ENCODE measurements at regions not wholly inside any gene's neighbourhood (a gene's known extent, or its start where the extent isn't known, plus 50 kb on each side); places are given as distances from the start of the nearest gene placed in this dataset.

- no peak overlapping the region for H2AFZ ChIP-seq (ENCODE audit: low read length)
- no peaks in the 10 kb centered on the region for H3F3A ChIP-seq (ENCODE audit: low read length, unreplicated experiment)
- no peak overlapping the region for H3K9ac ChIP-seq (ENCODE audit: low read length)
- DNase-seq (no peak), ATAC-seq (no peak)
- H3K4me1 ChIP-seq (ENCODE audit: insufficient read depth, low read length): no peaks in the 10 kb centered on the region
- TF ChIP-seq, protein P1, sequence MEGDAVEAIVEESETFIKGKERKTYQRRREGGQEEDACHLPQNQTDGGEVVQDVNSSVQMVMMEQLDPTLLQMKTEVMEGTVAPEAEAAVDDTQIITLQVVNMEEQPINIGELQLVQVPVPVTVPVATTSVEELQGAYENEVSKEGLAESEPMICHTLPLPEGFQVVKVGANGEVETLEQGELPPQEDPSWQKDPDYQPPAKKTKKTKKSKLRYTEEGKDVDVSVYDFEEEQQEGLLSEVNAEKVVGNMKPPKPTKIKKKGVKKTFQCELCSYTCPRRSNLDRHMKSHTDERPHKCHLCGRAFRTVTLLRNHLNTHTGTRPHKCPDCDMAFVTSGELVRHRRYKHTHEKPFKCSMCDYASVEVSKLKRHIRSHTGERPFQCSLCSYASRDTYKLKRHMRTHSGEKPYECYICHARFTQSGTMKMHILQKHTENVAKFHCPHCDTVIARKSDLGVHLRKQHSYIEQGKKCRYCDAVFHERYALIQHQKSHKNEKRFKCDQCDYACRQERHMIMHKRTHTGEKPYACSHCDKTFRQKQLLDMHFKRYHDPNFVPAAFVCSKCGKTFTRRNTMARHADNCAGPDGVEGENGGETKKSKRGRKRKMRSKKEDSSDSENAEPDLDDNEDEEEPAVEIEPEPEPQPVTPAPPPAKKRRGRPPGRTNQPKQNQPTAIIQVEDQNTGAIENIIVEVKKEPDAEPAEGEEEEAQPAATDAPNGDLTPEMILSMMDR (conservative IDR thresholded peaks at IDR 0.05; ENCODE audit: low read depth, low read length): no peak
- no peak for TF ChIP-seq EZH2 (IDR thresholded peaks at IDR 0.05; ENCODE audit: low read length, unreplicated experiment)
- no peak for TF ChIP-seq EZH2phosphoT487 (IDR thresholded peaks at IDR 0.05; ENCODE audit: borderline replicate concordance, low read length)
- no peaks in the 10 kb centered on the region for H3K9me3 ChIP-seq (ENCODE audit: low read length)
- BruUV-seq (replicated peaks): no TSS peak
- H3K4me3 ChIP-seq (ENCODE audit: low read length): no peak overlapping the region
- no peaks in the 10 kb centered on the region for H3K27me3 ChIP-seq (ENCODE audit: low read length)
- H3K79me2 ChIP-seq (ENCODE audit: low read length): no peaks in the 10 kb centered on the region
- no peak overlapping the region for H3K4me2 ChIP-seq (ENCODE audit: low read length)
- H3K9me2 ChIP-seq (replicated peaks; ENCODE audit: low read length): no peaks in the 10 kb centered on the region
- H4K20me1 ChIP-seq (ENCODE audit: low read length): no peaks in the 10 kb centered on the region
- H3K36me3 ChIP-seq (ENCODE audit: low read depth, low read length): no peaks in the 10 kb centered on the region
- intact Hi-C loops (cut with micrococcal nuclease): no loop called here
- no peak overlapping the region for H3K27ac ChIP-seq (ENCODE audit: low read length)
- ChIA-PET CTCF (no interaction called here), POLR2A (ENCODE audit: unreplicated experiment) (no interaction called here)
These were observed 280.8 kb downstream of the ATXN7L3B start for GRCh38 chr12:74818412-74818811.

- no peaks in the 10 kb centered on the region for H3K36me3 ChIP-seq (ENCODE audit: low read depth, low read length)
- H4K20me1 ChIP-seq (ENCODE audit: low read length): no peaks in the 10 kb centered on the region
- no peak overlapping the region for H3K4me2 ChIP-seq (ENCODE audit: low read length)
- no peaks in the 10 kb centered on the region for H3K4me1 ChIP-seq (ENCODE audit: insufficient read depth, low read length)
- intact Hi-C loops (cut with micrococcal nuclease): no loop called here
- POLR2A ChIA-PET (ENCODE audit: unreplicated experiment): no interaction called here
- CTCF ChIA-PET: interaction anchor here (0.7 kb wide), 1 partner anchor 132 kb away, joined by 3 read pairs; no protein-coding TSS in a partner anchor
- H3K9me3 ChIP-seq (ENCODE audit: low read length): no peaks in the 10 kb centered on the region
- BruUV-seq (replicated peaks): no TSS peak
- no peaks in the 10 kb centered on the region for H3F3A ChIP-seq (ENCODE audit: low read length, unreplicated experiment)
- ATAC-seq (no peak), DNase-seq (no peak)
- no peaks in the 10 kb centered on the region for H3K79me2 ChIP-seq (ENCODE audit: low read length)
- H3K9ac ChIP-seq (ENCODE audit: low read length): no peak overlapping the region
- H3K4me3 ChIP-seq (ENCODE audit: low read length): no peak overlapping the region
- no peaks in the 10 kb centered on the region for H3K9me2 ChIP-seq (replicated peaks; ENCODE audit: low read length)
- no peaks in the 10 kb centered on the region for H3K27me3 ChIP-seq (ENCODE audit: low read length)
- TF ChIP-seq EZH2phosphoT487 (IDR thresholded peaks at IDR 0.05; ENCODE audit: borderline replicate concordance, low read length) (no peak), EZH2 (IDR thresholded peaks at IDR 0.05; ENCODE audit: low read length, unreplicated experiment) (no peak)
- TF ChIP-seq, protein P1 (conservative IDR thresholded peaks at IDR 0.05; ENCODE audit: low read depth, low read length): no peak
- H2AFZ ChIP-seq (ENCODE audit: low read length): no peak overlapping the region
- no peak overlapping the region for H3K27ac ChIP-seq (ENCODE audit: low read length)
These were observed 282.7 kb downstream of the ATXN7L3B start for GRCh38 chr12:74820324-74820723.

- POLR2A ChIA-PET (ENCODE audit: unreplicated experiment): no interaction called here
- Histone ChIP-seq H3K79me2 (ENCODE audit: low read length) (no peaks in the 10 kb centered on the region), H3K9me2 (replicated peaks; ENCODE audit: low read length) (no peaks in the 10 kb centered on the region), H3K36me3 (ENCODE audit: low read depth, low read length) (no peaks in the 10 kb centered on the region), H3K4me2 (ENCODE audit: low read length) (no peak overlapping the region), H3K27me3 (ENCODE audit: low read length) (no peaks in the 10 kb centered on the region), H3K9me3 (ENCODE audit: low read length) (no peaks in the 10 kb centered on the region), H4K20me1 (ENCODE audit: low read length) (no peaks in the 10 kb centered on the region), H3F3A (ENCODE audit: low read length, unreplicated experiment) (no peaks in the 10 kb centered on the region), H3K9ac (ENCODE audit: low read length) (no peak overlapping the region), H2AFZ (ENCODE audit: low read length) (no peak overlapping the region), H3K27ac (ENCODE audit: low read length) (no peak overlapping the region), H3K4me3 (ENCODE audit: low read length) (no peak overlapping the region), H3K4me1 (ENCODE audit: insufficient read depth, low read length) (no peaks in the 10 kb centered on the region)
- TF ChIP-seq EZH2phosphoT487 (IDR thresholded peaks at IDR 0.05; ENCODE audit: borderline replicate concordance, low read length): no peak
- TF ChIP-seq, protein P1 (conservative IDR thresholded peaks at IDR 0.05; ENCODE audit: low read depth, low read length): no peak
- no peak for TF ChIP-seq EZH2 (IDR thresholded peaks at IDR 0.05; ENCODE audit: low read length, unreplicated experiment)
- intact Hi-C loops (cut with micrococcal nuclease): no loop called here
- ATAC-seq: no peak
- CTCF ChIA-PET: no interaction called here
- DNase-seq: no peak
- no TSS peak for BruUV-seq (replicated peaks)
These were observed 298.9 kb downstream of the ATXN7L3B start for GRCh38 chr12:74836567-74836966.

Data from PC-3 (cell line).